IMR-90 (cell line): ENCODE measurements at regions not wholly inside any gene's neighbourhood (a gene's known extent, or its start where the extent isn't known, plus 50 kb on each side); places are given as distances from the start of the nearest gene placed in this dataset.
A peak's percentile ranks its signal among the peaks of the same experiment; 100 is the strongest.

ENCODE experiments used
- ATAC-seq: fragments of 200-7000 bp; cut with Tn5 transposase; 2 replicates; pipeline ENCODE4 v1.9.1; 2020; ENCODE audit warnings: low read depth, mild to moderate bottlenecking, moderate library complexity
- BruUV-seq: library from RNA; stranded (reverse); fragments of 400-500 nt; replicated peaks from 2 replicates; lab custom pipeline; 2021; lab: Mats Ljungman, UMichigan
- CTCF ChIA-PET: fragments of 300-600 bp; formaldehyde crosslinking; extraction: SDS; loops from one replicate; lab custom pipeline; 2021; ENCODE audit warnings: antibody characterized with exemption; lab: Yijun Ruan, JAX
- POLR2A ChIA-PET: fragments of 300-600 bp; sonication (Branson Sonifier 250); formaldehyde crosslinking; loops from one replicate; lab custom pipeline; 2022; ENCODE audit warnings: antibody characterized with exemption; ENCODE audit not compliant: unreplicated experiment; lab: Charles Lee
- DNase-seq: peaks from one replicate; pipeline ENCODE4 v3.0.0; 2013
- H2AFZ ChIP-seq: replicated peaks from 2 replicates; pipeline ENCODE3; 2013; ENCODE audit warnings: low read length, mild to moderate bottlenecking; ENCODE audit not compliant: poor library complexity
- H2AK5ac ChIP-seq: 2 replicates; pipeline ENCODE4 v1.6.1; 2013; ENCODE audit warnings: low read depth, low read length, inconsistent platforms
- H2AK9ac ChIP-seq: replicated peaks from 2 replicates; pipeline ENCODE3; 2013; ENCODE audit warnings: mild to moderate bottlenecking, low read depth, low read length, moderate library complexity; ENCODE audit not compliant: poor library complexity
- H2BK120ac ChIP-seq: 2 replicates; pipeline ENCODE4 v1.6.1; 2013; ENCODE audit warnings: low read depth, low read length, inconsistent platforms
- H2BK15ac ChIP-seq: 3 replicates; pipeline ENCODE4 v1.6.1; 2013; ENCODE audit warnings: low read depth, low read length, inconsistent platforms
- H2BK20ac ChIP-seq: 2 replicates; pipeline ENCODE4 v1.6.1; 2013; ENCODE audit warnings: low read depth, mild to moderate bottlenecking, inconsistent platforms, low read length, moderate library complexity
- H2BK5ac ChIP-seq: 2 replicates; pipeline ENCODE4 v1.6.1; 2013; ENCODE audit warnings: mild to moderate bottlenecking, low read depth, low read length, inconsistent platforms; ENCODE audit not compliant: poor library complexity, severe bottlenecking
- H3K14ac ChIP-seq: replicated peaks from 2 replicates; pipeline ENCODE4 v1.6.1; 2013; ENCODE audit warnings: low read depth, low read length, inconsistent platforms
- H3K18ac ChIP-seq: 2 replicates; pipeline ENCODE4 v1.6.1; 2013; ENCODE audit warnings: low read depth, low read length, control low read depth
- H3K23ac ChIP-seq: 2 replicates; pipeline ENCODE4 v1.6.1; 2013; ENCODE audit warnings: low read depth, low read length, inconsistent platforms
- H3K27ac ChIP-seq: 2 replicates; pipeline ENCODE4 v1.5.1; 2013; ENCODE audit warnings: mild to moderate bottlenecking, control low read depth, low read length; ENCODE audit not compliant: insufficient read depth
- H3K27me3 ChIP-seq: 2 replicates; pipeline ENCODE4 v1.6.1; 2013; ENCODE audit warnings: low read length; ENCODE audit not compliant: control insufficient read depth, insufficient read depth
- H3K36me3 ChIP-seq: 2 replicates; pipeline ENCODE4 v1.6.1; 2013; ENCODE audit warnings: low read length, mixed read lengths; ENCODE audit not compliant: control insufficient read depth, insufficient read depth
- H3K4ac ChIP-seq: 2 replicates; pipeline ENCODE4 v1.6.1; 2013; ENCODE audit warnings: low read depth, low read length, inconsistent platforms
- H3K4me1 ChIP-seq: 2 replicates; pipeline ENCODE4 v1.6.1; 2013; ENCODE audit warnings: low read length, mixed read lengths; ENCODE audit not compliant: control insufficient read depth, insufficient read depth
- H3K4me2 ChIP-seq: 2 replicates; pipeline ENCODE4 v1.6.1; 2013; ENCODE audit warnings: low read depth, mild to moderate bottlenecking, control low read depth, low read length, moderate library complexity
- H3K4me3 ChIP-seq: 2 replicates; pipeline ENCODE4 v1.5.1; 2013; ENCODE audit warnings: low read depth, mild to moderate bottlenecking, control low read depth, low read length, moderate library complexity; ENCODE audit not compliant: insufficient read depth
- H3K56ac ChIP-seq: 2 replicates; pipeline ENCODE4 v1.6.1; 2013; ENCODE audit warnings: low read length, inconsistent platforms; ENCODE audit not compliant: insufficient read depth; ENCODE audit errors: extremely low read depth
- H3K79me1 ChIP-seq, 2 experiments: 2 replicates each; pipeline ENCODE4 v1.6.1; 2013; ENCODE audit warnings: low read length in 2 of 2, inconsistent platforms in 1 of 2, low read depth in 1 of 2
- H3K9ac ChIP-seq: 2 replicates; pipeline ENCODE4 v1.6.1; 2013; ENCODE audit warnings: low read depth, low read length, control low read depth
- H3K9me1 ChIP-seq: 2 replicates; pipeline ENCODE4 v1.6.1; 2013; ENCODE audit warnings: low read length, inconsistent platforms; ENCODE audit not compliant: insufficient read depth
- H3K9me3 ChIP-seq: 2 replicates; pipeline ENCODE4 v1.6.1; 2013; ENCODE audit warnings: low read length; ENCODE audit not compliant: control insufficient read depth, insufficient read depth
- H4K20me1 ChIP-seq: 2 replicates; pipeline ENCODE4 v1.6.1; 2013; ENCODE audit warnings: low read length, inconsistent platforms; ENCODE audit not compliant: insufficient read depth
- H4K5ac ChIP-seq: 2 replicates; pipeline ENCODE4 v1.6.1; 2013; ENCODE audit warnings: mild to moderate bottlenecking, low read depth, low read length, control low read depth
- H4K8ac ChIP-seq, 2 experiments: 2 replicates each; pipeline ENCODE4 v1.6.1; 2013; ENCODE audit warnings: low read depth in 2 of 2, low read length in 2 of 2, control low read depth in 1 of 2, inconsistent platforms in 1 of 2
- H4K91ac ChIP-seq: 2 replicates; pipeline ENCODE4 v1.6.1; 2013; ENCODE audit warnings: low read depth, low read length, inconsistent platforms; ENCODE audit not compliant: insufficient read depth
- BHLHE40 ChIP-seq: fragments of 150-350 bp; IDR thresholded peaks from 2 replicates; pipeline ENCODE4 v1.6.1; 2016; ENCODE audit warnings: mild to moderate bottlenecking, low read depth, low read length
- CEBPB ChIP-seq: IDR thresholded peaks from 2 replicates; pipeline ENCODE4 v1.6.1; 2012; ENCODE audit warnings: low read depth, low read length, improper control_type of control experiment
- ELK1 ChIP-seq: fragments of 150-350 bp; IDR thresholded peaks from 2 replicates; pipeline ENCODE4 v1.6.1; 2016; ENCODE audit warnings: low read depth, mild to moderate bottlenecking, low read length, moderate library complexity, borderline replicate concordance
- RFX5 ChIP-seq: IDR thresholded peaks from 2 replicates; pipeline ENCODE4 v1.8.0; 2012; ENCODE audit warnings: low read depth, mild to moderate bottlenecking, low read length, moderate library complexity
- WGBS, 2 experiments: methylation state at CpG; one replicate each; pipeline versions ENCODE4 v1.1.5 to v1.1.7; 2013; ENCODE audit warnings: missing lambda C conversion rate in 2 of 2; ENCODE audit not compliant: insufficient read length in 1 of 2; ENCODE audit errors: extremely low coverage in 2 of 2; 5-methylcytosine and 5-hydroxymethylcytosine counted together
- dilution Hi-C: fragments of 300-500 bp; cut with HindIII; formaldehyde crosslinking; loops from one replicate; pipeline ENCODE4 v1.14.3; 2018; ENCODE audit warnings: low sequenced_read_pairs; ENCODE audit not compliant: unreplicated experiment
- in situ Hi-C: fragments of 300-500 bp; cut with MboI; formaldehyde crosslinking; loops from 3 replicates; pipeline ENCODE4 v1.14.3; 2019; ENCODE audit warnings: low sequenced_read_pairs, inconsistent platforms, mixed read lengths
- intact Hi-C: fragments of 100-400 bp; cut with micrococcal nuclease; formaldehyde crosslinking; loops from 2 replicates; pipeline ENCODE4 v1.10.0; 2022

GRCh38 chr4:176540814-176541213 is 221.0 kb downstream of the SPCS3 start:
- POLR2A ChIA-PET: interaction anchor here (0.6 kb wide), 1 partner anchor 9 kb away, joined by 3 read pairs; no protein-coding TSS in a partner anchor
- Histone ChIP-seq H3K4me2 (no peak overlapping the region), H4K91ac (no peak overlapping the region), H3K27me3 (no peaks in the 10 kb centered on the region), H3K4me1 (peaks cover 5% of the 10 kb centered on the region), H4K5ac (no peak overlapping the region), H3K4ac (no peak overlapping the region), H3K79me1 (no peaks in the 10 kb centered on the region), H4K20me1 (no peaks in the 10 kb centered on the region), H2AK5ac (0 out of 2 replicates have a peak overlapping the region, but pooled peaks have one; percentile 20), H2BK20ac (no peak overlapping the region), H3K14ac (no peak overlapping the region), H3K36me3 (no peaks in the 10 kb centered on the region), H3K9ac (no peak overlapping the region), H2BK15ac (no peak overlapping the region), H3K56ac (no peak overlapping the region), H4K8ac (no peak overlapping the region), H2BK5ac (no peak overlapping the region), H3K9me1 (peaks cover 5% of the 10 kb centered on the region), H3K23ac (no peak overlapping the region), H3K18ac (no peak overlapping the region), H3K9me3 (no peaks in the 10 kb centered on the region), H3K27ac (no peak overlapping the region), H2BK120ac (no peak overlapping the region), H3K4me3 (no peak overlapping the region), H2AK9ac (no peak overlapping the region), H2AFZ (no peak overlapping the region)
- BruUV-seq: no TSS peak
- in situ Hi-C loops: no loop called here
- intact Hi-C loops: no loop called here
- no peak for ATAC-seq
- CTCF ChIA-PET: interaction anchor here (0.5 kb wide), 1 partner anchor 222 kb away, joined by 3 read pairs; no protein-coding TSS in a partner anchor
- TF ChIP-seq ELK1: no peak
- no peak for TF ChIP-seq BHLHE40
- no peak for TF ChIP-seq RFX5
- TF ChIP-seq CEBPB: no peak
- no CpG with 5 or more reads among the region's 2 CpGs for WGBS, 2 experiments
- no peak for DNase-seq
- dilution Hi-C loops: no loop called here
